AG10803 (cell line): ENCODE measurements at regions not wholly inside any gene's neighbourhood (a gene's known extent, or its start where the extent isn't known, plus 50 kb on each side); places are given as distances from the start of the nearest gene placed in this dataset.
A peak's percentile ranks its signal among the peaks of the same experiment; 100 is the strongest.

Experiments used
- DNase-seq: peaks from one replicate; pipeline ENCODE4 v3.0.0; 2010; ENCODE audit warnings: low read depth
- H3K4me3 ChIP-seq: 2 replicates; pipeline ENCODE4 v1.5.1; 2011; ENCODE audit warnings: mild to moderate bottlenecking, low read length, control low read depth
- TF ChIP-seq, protein P1 (sequence below): conservative IDR thresholded peaks from 2 replicates; pipeline ENCODE4 v1.5.1; 2011; ENCODE audit warnings: mild to moderate bottlenecking, low read length, control low read depth, inconsistent platforms

DNA sequence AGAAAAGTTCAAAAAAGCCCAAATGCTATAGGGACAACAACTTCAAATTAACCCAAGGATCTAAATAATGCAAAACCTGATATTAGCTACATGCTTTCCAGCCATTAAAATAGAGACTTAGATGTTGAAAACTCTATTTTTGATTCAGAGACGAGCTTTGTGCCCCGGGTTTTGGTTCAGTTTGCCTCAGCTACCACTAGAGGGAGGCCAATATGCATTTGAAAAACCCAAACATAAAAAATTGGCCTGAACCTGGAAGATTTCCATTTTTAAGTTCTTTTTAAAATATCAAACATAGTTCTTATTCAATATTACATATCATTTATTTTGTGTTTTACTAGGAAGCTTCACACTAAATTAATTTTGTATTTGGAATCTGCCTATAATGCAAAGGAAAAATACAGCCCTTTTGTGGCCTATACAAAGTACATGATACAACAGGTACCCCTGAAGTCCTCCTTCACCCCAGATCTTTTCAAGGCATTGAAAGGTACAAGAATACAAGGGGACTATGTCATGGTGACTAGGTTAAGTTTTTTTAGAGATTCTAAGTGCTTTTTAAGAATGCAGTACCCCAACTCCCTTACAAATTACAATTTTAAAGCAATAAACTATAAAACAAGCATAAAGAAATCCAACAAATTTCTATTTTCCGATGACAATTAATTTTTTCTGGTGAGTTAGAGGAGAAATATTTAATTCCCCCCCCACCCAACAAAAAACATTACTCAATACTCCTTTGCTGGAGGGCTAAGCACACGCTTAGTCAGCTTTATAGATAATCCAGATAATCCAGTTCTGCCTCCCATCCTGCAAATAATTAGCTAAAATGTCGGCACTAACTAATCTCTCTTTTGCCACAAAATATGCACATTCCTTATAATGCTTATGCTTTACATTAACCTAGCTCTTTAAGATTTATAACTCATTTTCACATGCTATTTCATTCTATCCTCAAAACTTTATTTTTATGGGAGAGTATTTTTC is 97.7 kb upstream of the PTPN13 start:
- no peak overlapping the region for H3K4me3 ChIP-seq
- TF ChIP-seq, protein P1, sequence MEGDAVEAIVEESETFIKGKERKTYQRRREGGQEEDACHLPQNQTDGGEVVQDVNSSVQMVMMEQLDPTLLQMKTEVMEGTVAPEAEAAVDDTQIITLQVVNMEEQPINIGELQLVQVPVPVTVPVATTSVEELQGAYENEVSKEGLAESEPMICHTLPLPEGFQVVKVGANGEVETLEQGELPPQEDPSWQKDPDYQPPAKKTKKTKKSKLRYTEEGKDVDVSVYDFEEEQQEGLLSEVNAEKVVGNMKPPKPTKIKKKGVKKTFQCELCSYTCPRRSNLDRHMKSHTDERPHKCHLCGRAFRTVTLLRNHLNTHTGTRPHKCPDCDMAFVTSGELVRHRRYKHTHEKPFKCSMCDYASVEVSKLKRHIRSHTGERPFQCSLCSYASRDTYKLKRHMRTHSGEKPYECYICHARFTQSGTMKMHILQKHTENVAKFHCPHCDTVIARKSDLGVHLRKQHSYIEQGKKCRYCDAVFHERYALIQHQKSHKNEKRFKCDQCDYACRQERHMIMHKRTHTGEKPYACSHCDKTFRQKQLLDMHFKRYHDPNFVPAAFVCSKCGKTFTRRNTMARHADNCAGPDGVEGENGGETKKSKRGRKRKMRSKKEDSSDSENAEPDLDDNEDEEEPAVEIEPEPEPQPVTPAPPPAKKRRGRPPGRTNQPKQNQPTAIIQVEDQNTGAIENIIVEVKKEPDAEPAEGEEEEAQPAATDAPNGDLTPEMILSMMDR = peak; percentile 94
- DNase-seq = peak; percentile 63

DNA sequence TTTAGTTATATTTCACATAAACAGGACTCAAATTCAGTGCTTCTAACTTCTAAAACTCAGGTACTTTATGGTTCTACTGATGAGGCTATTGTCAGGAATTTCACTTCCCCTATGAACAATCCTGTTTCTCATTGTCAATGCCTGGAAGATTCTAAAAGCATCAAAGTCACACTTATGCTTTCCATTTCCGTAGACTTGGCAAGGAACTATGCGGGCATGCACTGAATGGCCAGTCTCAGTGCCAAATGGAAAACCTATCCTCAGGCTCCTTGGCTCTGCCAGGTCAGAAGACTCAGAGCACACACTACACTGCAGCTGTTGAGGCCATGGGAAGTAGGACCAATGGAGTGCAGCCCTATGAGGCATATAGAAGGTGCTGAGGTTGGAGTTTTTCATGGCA is 97.0 kb upstream of the PTPN13 start:
- DNase-seq = peak; percentile 49
- H3K4me3 ChIP-seq = no peak overlapping the region
- TF ChIP-seq, protein P1 = no peak

DNA sequence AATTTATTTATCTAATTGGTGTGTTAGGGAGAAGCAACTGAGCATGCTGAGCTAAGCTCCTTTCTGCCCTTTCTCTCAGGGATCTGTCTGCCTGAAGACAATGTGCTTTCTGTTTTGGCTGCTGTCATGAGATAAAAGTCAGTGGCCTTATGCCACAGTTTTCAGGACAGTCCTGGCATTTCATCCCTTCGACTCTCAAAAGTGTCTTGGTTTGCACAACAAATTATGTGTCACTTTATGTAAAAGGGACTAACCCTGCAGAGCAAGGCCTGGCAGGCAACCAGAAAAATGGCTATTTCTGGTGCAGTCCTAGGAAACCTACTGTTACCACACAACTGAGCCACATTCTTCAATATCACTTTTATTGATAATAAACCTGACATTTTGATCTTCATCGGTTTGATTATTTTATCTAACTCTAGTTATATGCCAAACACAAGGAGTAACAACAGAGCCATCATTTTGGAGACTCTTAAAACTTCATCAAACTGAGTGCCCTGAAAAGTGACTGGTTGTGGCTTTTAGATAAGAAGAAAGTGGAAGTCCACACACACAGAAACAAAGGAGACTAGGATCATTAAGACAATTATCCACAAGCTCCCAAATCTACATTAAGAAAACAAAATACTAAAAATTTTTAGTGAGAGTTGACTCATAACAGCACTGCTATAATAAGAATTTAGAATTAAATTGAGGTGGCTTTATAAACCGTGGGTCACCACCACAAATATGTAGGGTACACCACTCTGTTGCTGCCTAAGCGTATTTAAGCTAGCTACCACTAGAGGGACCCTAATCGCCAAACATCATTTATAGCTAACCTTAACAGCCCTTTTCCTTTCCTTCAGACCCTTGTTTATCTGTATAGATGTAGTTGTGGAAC is 95.9 kb upstream of the PTPN13 start:
- DNase-seq = peak; percentile 75
- H3K4me3 ChIP-seq = no peak overlapping the region
- TF ChIP-seq, protein P1 = peak; percentile 90

DNA sequence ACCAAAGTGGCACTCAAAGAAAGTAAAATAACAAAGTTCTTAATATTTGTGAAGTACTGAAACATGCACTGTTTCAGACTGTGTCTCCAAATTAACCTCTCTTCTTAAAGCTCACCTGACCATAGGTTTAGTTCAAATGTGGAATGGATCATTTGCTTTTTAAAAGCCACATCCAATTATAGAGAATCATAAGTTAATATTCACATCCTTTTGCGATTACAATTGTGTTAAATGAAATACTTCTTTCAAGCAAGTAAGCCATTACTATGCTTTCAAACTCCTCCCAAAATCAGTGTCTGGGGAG is 95.3 kb upstream of the PTPN13 start:
- DNase-seq = no peak
- no peak overlapping the region for H3K4me3 ChIP-seq
- TF ChIP-seq, protein P1 = no peak

DNA sequence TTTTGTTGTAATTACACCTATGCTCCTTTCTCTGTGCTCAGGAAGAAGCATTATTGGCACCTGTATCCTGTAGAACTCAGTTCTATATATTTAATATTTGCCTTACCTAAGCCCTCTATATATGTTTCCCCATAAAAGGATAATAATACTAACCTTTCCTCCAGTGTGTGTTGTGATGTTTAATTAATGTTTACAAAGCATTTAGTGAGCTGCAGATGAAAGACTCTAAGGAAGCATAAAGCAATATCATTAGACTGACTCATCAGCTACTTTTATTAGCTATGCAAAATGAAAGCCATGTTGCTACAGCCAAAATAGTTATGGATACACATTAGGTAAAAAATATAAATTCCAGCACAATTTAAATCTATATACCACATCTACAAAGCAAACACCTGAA is 93.6 kb upstream of the PTPN13 start:
- DNase-seq = peak; percentile 16
- TF ChIP-seq, protein P1 = no peak
- H3K4me3 ChIP-seq = no peak overlapping the region

DNA sequence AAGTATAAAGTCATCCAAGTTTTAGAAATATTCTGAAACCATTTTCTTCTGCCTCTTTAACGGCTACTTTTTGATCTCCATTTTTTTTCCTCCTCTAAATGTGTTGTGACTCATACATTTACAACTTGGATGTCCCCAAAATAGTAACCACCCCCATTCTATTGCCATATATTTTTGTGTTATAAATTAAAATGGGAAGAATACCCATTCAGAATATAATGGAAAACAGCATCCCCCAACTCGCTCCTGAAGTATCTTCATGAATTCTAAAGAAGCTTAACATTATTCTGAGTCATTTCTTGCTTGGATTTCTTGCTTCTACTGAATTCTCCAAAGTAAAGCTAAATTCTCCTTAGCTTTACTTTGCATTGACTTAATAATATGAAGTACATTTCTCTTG is 92.0 kb upstream of the PTPN13 start:
- no peak for DNase-seq
- no peak overlapping the region for H3K4me3 ChIP-seq
- TF ChIP-seq, protein P1 = no peak

DNA sequence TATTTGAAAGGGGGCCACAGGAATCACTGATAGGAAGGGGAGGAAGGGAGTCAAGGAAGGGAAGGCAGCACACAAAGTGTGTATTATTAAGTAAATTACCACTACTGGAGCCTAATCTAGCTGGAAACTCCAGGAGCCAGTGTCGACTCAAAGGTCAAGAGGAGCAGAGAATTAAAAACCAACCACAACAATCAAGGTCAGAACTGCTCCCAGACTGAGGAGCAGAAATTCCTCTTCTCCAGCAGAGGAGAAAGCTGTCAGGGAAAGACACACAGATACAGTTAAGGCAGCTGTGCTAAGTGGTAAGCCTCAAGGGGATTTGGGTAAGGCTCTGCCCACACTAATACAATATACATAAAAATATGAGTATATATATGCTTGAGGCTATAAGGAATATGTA is 87.5 kb upstream of the PTPN13 start:
- DNase-seq = no peak
- no peak overlapping the region for H3K4me3 ChIP-seq
- TF ChIP-seq, protein P1 = no peak
